Medulla oblongata (tissue), 1 donor: ENCODE measurements at regions not wholly inside any gene's neighbourhood (a gene's known extent, or its start where the extent isn't known, plus 50 kb on each side); places are given as distances from the start of the nearest gene placed in this dataset.
A peak's percentile ranks its signal among the peaks of the same experiment; 100 is the strongest.

ENCODE experiments used
- DNase-seq: peaks from one replicate; pipeline ENCODE4 v3.0.0-alpha.2; 2015; ENCODE audit errors: extremely low spot score

- DNase-seq: peak; percentile 49
Measured at GRCh38 chr13:76711550-76712182, 174.5 kb downstream of the KCTD12 start.

DNA sequence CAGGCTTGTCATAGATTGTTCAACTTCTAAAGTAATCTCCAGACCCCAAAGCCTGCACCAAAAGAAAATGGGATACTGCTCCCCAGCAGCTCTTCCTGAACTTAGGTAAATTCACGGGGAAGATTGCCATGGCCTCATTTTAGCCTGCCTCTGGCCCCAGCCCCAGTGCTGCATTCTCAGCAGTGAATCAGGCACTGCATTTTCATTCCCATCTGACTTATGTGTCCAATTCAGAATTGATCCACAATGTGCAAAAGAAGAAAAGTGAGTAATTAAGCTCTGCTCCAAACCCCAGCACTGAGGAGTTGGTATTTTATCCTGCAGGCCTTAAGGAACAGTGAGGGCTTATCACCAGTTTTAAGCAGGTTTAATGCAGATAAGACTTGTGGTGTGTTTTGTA lies 176.4 kb downstream of the KCTD12 start:
- DNase-seq: no peak

GRCh38 chr13:76708138-76708688 lies 178.0 kb downstream of the KCTD12 start:
- peak; percentile 70 for DNase-seq

DNA sequence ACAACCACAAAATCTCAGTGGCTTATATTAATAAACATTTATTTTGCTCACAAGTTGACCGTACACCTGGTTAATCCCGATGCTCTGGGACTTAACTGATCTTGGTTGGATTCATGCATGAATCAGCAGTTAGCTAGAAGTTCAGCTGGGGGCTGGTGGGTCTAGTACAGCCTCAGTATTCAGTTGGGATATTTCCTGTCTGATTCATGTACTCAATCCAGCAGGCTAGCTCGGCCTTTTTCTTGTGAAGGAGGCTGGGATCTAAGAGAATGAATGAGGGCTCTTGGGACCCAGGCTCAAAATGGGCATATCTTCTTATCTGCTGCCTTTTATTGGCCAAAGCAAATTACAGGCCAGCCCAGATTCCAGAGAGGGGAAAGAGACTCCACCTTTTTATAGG lies 178.8 kb downstream of the KCTD12 start:
- no peak for DNase-seq

- DNase-seq: no peak
Measured at GRCh38 chr13:76703621-76704288, 182.4 kb downstream of the KCTD12 start.

DNA sequence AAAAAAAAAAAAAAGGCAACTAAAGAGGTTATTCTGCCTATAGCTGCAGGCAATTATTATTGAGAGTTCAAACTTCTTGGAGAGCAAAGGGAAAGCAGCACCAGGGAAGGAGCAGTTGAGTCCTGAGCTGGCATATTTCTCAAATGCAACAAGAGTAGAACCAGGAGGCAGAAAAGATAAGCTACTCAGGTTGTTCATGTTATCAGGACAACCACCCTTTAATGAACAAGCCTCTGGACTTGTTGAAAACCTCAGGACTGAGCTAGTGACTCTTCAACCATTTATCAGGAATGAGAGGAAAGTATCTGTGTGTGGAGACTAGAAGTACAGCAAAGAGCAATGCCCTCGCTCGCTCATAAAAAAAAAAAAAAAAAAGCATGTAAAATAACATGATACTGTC lies 183.0 kb downstream of the KCTD12 start:
- DNase-seq: no peak

DNA sequence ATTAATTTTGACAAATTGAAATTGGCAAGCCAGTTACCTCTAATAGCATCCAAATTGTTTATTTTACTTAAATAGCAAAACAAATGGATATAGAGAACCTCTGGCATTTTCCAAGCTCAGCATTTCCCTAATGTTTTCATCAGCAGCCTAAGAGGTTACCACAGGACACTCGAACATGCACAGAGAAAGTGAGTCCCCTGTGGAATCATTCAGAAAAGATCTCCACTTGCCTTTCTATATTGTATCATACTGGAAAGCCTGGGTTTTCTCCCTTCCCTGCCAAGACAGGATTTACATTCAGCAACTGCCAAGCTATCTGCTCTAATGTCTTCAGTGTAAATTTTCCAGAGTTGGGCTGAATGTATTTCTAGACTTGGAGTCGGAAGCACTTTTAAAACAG lies 188.9 kb downstream of the KCTD12 start:
- DNase-seq: no peak

DNA sequence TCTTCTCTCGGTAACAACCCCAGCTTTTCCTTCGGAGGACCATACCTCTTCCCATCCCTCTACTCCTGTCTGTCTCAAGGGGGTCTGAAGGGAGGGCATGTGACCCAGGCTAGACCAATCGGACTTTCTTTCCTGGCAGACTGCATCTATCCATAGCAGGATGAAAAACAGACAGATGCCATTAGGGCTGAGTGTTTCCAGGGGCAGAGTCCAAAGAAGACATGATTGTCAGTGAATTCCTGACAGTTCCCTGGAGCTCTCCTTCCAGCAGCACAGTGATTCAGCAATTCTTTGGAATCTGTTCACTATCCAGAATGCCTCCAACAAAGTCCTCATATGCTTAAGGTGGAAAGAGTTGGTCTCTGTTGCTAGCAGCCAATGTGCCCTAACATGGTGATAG lies 189.8 kb downstream of the KCTD12 start:
- no peak for DNase-seq

GRCh38 chr13:76693086-76693485 lies 193.1 kb downstream of the KCTD12 start:
- no peak for DNase-seq

DNA sequence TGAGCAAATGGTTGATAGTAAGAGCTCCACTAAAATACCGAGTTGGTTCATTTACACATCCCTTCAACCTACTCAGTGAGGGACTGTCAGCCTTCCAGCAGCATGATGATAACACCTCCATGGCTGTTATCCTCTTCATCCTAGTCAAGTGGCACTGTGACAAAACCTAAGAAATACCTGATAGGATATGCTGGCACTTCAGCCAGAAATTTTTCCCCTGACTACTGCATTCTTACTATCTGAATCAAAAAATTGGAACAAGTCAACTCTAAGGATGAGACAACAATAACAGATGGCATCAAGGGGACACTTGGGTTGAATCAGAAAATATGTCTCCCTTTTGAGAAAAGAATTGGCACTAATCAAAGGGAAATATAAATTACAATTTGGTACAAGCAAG lies 193.9 kb downstream of the KCTD12 start:
- DNase-seq: no peak

DNA sequence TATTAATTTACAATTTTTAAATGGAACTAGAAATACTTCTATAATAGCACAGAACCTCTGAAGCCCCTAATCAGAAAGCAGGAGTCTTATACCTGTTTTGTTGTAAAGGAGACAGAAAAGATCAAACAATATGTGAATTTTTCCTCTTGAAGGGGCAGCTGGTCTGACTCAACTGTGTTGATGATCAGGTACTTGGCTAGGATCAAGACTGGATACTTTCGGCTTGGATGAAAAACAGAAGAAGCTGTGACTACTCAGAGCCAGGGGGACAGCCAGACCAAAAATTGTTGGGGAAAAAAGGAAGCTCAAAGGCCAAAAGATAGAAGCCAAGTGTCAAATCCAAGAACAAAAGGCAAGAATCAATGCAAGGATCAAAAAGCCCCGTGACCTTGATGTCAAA lies 195.6 kb downstream of the KCTD12 start:
- DNase-seq: no peak

- DNase-seq: no peak
Measured at GRCh38 chr13:76687467-76687866, 198.7 kb downstream of the KCTD12 start.

DNA sequence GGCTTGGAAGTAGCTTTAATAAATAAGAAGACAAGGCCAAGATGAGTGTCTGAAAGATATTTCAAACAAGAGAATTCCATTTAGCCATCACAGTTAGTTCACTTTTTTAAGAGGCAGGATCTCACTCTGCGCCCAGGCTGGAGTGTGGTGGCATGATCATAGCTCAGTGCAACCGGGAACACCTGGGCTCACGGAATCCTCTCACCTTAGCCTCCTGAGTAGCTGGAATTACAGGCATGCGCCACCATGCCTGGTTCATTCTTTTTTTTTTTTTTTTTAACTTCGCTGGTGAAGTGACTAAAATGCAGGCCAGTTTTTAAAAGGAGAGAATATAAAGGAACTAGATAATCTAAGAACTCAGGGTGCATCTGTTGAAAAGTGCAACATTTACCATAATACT lies 200.3 kb downstream of the KCTD12 start:
- no peak for DNase-seq

DNA sequence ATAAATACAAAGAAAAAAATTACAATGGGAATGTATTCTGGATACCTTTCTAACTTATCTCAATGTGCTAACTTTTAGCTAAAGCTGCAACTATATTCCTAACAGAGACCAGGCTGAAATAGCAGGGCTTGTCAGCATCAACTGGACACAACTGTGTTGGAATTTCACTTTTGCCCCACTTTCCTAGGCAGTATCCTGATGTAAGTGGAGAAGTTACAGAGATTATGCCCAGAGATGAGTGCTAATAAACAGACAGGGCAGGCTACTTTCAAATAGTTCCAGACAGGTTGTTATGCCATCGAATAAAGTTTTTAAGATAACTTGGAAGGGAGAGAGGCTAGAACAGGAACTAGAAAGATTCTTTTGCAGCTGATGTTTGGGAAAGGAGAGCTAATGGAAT lies 201.9 kb downstream of the KCTD12 start:
- no peak for DNase-seq

DNA sequence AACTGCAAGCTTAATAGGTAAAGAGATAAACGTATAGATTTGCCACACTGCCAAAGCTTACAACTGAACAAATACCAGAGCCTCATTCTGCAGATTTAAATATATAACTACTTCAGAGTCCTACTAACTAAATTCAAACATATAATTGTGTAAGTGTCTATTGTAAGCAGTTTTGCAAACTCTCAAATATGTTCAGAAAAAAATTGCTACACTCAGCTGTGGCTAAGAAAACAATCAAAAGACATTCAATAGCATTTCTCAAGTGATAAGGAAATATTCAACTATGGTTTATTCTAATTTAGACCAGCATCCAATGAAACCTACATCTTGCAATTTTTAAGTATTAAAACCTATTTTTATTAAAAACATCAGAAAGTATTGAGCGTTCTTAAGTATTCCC lies 202.4 kb downstream of the KCTD12 start:
- DNase-seq: no peak

GRCh38 chr13:76683168-76683567 lies 203.0 kb downstream of the KCTD12 start:
- no peak for DNase-seq

GRCh38 chr13:76680112-76680511 lies 206.1 kb downstream of the KCTD12 start:
- DNase-seq: no peak

DNA sequence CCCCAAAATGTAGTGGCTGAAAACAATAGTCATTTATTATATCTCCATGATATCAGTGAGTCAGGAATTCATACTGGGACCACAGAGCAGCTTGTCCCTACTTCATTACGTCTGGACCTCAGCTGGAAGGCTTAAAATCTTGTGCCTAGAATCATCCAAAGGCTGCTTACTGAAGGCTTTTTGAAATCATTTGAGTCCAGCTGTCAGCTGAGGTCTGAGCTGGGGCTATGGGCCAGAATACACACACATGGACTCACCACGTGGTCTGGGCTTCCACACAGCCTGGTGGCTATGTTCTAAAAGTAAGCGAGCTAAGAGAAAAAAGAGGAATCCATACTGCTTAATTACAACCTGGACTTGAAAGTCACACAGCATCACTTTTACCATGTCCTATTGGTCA lies 209.2 kb downstream of the KCTD12 start:
- DNase-seq: no peak

DNA sequence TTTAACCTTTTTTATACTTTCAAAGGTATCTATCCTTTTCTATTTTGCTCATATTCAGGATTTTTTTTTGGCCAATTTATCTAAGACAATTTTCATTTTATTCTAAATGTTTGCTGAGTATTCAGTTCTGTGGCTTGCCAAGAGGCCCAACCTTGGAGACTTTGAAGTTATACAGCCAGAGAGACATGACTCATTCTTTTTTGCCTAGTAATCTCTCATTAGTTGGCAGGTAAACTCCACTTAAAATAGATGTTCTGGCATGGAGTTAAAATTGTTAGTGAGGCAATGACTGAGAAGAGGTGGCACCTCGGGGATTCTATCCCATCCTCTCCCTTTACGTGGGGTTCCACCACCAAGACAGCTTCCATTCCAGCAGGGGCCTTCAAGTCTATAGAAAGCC lies 213.8 kb downstream of the KCTD12 start:
- no peak for DNase-seq

- DNase-seq: no peak
Measured at GRCh38 chr13:76668716-76669115, 217.5 kb downstream of the KCTD12 start.

GRCh38 chr13:76668141-76668540 lies 218.1 kb downstream of the KCTD12 start:
- no peak for DNase-seq

DNA sequence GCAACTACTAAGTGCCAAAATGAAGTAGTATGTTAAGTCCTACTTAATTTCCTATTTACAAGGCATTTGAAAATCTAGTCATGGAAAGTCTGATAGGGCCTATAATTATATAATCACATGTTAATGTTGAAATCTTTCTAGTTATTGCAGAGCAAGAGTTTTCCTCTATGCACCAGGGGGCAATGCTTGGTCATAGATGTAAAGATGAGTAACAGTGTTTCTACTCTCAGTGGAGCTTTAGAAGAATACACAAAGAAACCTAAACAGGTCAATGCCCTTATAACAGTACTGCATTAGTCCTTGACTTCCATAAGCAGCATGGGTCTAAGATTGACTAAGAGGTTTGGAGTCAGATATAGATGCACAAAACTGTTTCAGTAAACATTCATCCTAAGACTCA lies 218.7 kb downstream of the KCTD12 start:
- DNase-seq: no peak

GRCh38 chr13:76663592-76664335 lies 222.4 kb downstream of the KCTD12 start:
- DNase-seq: peak; percentile 45
